HEK293 (cell line): ENCODE measurements at regions not wholly inside any gene's neighbourhood (a gene's known extent, or its start where the extent isn't known, plus 50 kb on each side); places are given as distances from the start of the nearest gene placed in this dataset.

Experiments
- CTCF ChIA-PET: fragments of 350-600 bp; formaldehyde crosslinking; extraction: SDS; loops from one replicate; lab custom pipeline; 2021; ENCODE audit warnings: antibody characterized with exemption; lab: Yijun Ruan, JAX
- POLR2A ChIA-PET: fragments of 300-600 bp; formaldehyde crosslinking; extraction: SDS; loops from one replicate; lab custom pipeline; 2020; ENCODE audit warnings: antibody characterized with exemption, inconsistent platforms; lab: Yijun Ruan, JAX
- H3K27ac ChIP-seq: fragments of 200-500 bp; sonication (Bioruptor generic); 2 replicates; pipeline ENCODE4 v1.5.1; 2014; ENCODE audit warnings: low read depth, low read length, control low read depth, inconsistent platforms; ENCODE audit errors: extremely low read depth
- H3K36me3 ChIP-seq, 2 experiments: fragments of 200-500 bp in 1 of 2; sonication (Bioruptor generic) in 1 of 2; 1 replicate in 1 of 2; 2 replicates in 1 of 2; pipeline ENCODE4 v1.5.1; 2014 to 2017; ENCODE audit warnings: inconsistent platforms in 2 of 2, low read length in 2 of 2; ENCODE audit not compliant: control insufficient read depth in 2 of 2, insufficient read depth in 1 of 2
- H3K4me1 ChIP-seq: fragments of 200-500 bp; sonication (Bioruptor generic); 2 replicates; pipeline ENCODE4 v1.5.1; 2014; ENCODE audit warnings: mild to moderate bottlenecking, low read length, inconsistent platforms; ENCODE audit not compliant: control insufficient read depth, insufficient read depth
- H3K4me3 ChIP-seq: 2 replicates; pipeline ENCODE4 v1.5.1; 2011; ENCODE audit warnings: low read depth, mild to moderate bottlenecking, control low read depth, low read length, moderate library complexity
- H3K9me3 ChIP-seq: fragments of 200-500 bp; sonication (Bioruptor generic); 2 replicates; pipeline ENCODE4 v1.5.1; 2014; ENCODE audit warnings: low read depth, low read length, inconsistent platforms; ENCODE audit not compliant: control insufficient read depth, insufficient read depth
- AEBP2 ChIP-seq: fragments of 450-650 bp; formaldehyde crosslinking; IDR thresholded peaks from 2 replicates; pipeline ENCODE4 v1.5.1; 2016; ENCODE audit warnings: missing biosample characterization, missing genetic modification characterization, borderline replicate concordance
- GLIS2 ChIP-seq: fragments of 450-650 bp; formaldehyde crosslinking; IDR thresholded peaks from 2 replicates; pipeline ENCODE4 v1.5.1; 2016; ENCODE audit warnings: missing biosample characterization, missing genetic modification characterization
- ZBTB10 ChIP-seq: fragments of 450-650 bp; formaldehyde crosslinking; IDR thresholded peaks from 2 replicates; pipeline ENCODE4 v1.5.1; 2016; ENCODE audit warnings: missing biosample characterization, missing genetic modification characterization
- ZBTB48 ChIP-seq: fragments of 450-650 bp; formaldehyde crosslinking; IDR thresholded peaks from 2 replicates; pipeline ENCODE4 v1.5.1; 2016; ENCODE audit warnings: missing biosample characterization, missing genetic modification characterization
- ZBTB8A ChIP-seq: fragments of 450-650 bp; formaldehyde crosslinking; IDR thresholded peaks from 2 replicates; pipeline ENCODE4 v1.5.1; 2016; ENCODE audit warnings: missing biosample characterization, missing genetic modification characterization
- ZFP69B ChIP-seq: fragments of 450-650 bp; formaldehyde crosslinking; IDR thresholded peaks from 2 replicates; pipeline ENCODE4 v1.5.1; 2016; ENCODE audit warnings: missing biosample characterization, missing genetic modification characterization
- ZNF146 ChIP-seq: fragments of 450-650 bp; formaldehyde crosslinking; IDR thresholded peaks from 2 replicates; pipeline ENCODE4 v1.5.1; 2016; ENCODE audit warnings: missing biosample characterization, missing genetic modification characterization
- ZNF157 ChIP-seq: fragments of 450-650 bp; formaldehyde crosslinking; IDR thresholded peaks from 2 replicates; pipeline ENCODE4 v1.5.1; 2016; ENCODE audit warnings: missing biosample characterization, missing genetic modification characterization
- ZNF18 ChIP-seq: fragments of 450-650 bp; formaldehyde crosslinking; IDR thresholded peaks from 2 replicates; pipeline ENCODE4 v1.5.1; 2016; ENCODE audit warnings: missing biosample characterization, missing genetic modification characterization
- ZNF248 ChIP-seq: fragments of 450-650 bp; formaldehyde crosslinking; IDR thresholded peaks from 2 replicates; pipeline ENCODE4 v1.5.1; 2017; ENCODE audit warnings: missing biosample characterization, missing genetic modification characterization
- ZNF302 ChIP-seq: fragments of 450-650 bp; formaldehyde crosslinking; IDR thresholded peaks from 2 replicates; pipeline ENCODE4 v1.5.1; 2016; ENCODE audit warnings: missing biosample characterization, missing genetic modification characterization, low read depth
- ZNF449 ChIP-seq: fragments of 450-650 bp; formaldehyde crosslinking; IDR thresholded peaks from 2 replicates; pipeline ENCODE4 v1.5.1; 2017; ENCODE audit warnings: missing biosample characterization, mild to moderate bottlenecking, missing genetic modification characterization, moderate library complexity
- ZNF530 ChIP-seq: fragments of 450-650 bp; formaldehyde crosslinking; IDR thresholded peaks from 2 replicates; pipeline ENCODE4 v1.5.1; 2016; ENCODE audit warnings: low read depth, missing biosample characterization, missing genetic modification characterization
- ZNF654 ChIP-seq: fragments of 450-650 bp; formaldehyde crosslinking; IDR thresholded peaks from 2 replicates; pipeline ENCODE4 v1.5.1; 2016; ENCODE audit warnings: low read depth, missing biosample characterization, missing genetic modification characterization
- ZNF692 ChIP-seq: fragments of 450-650 bp; formaldehyde crosslinking; IDR thresholded peaks from 2 replicates; pipeline ENCODE4 v1.5.1; 2016; ENCODE audit warnings: missing biosample characterization, missing genetic modification characterization
- ZNF707 ChIP-seq: fragments of 450-650 bp; formaldehyde crosslinking; IDR thresholded peaks from 2 replicates; pipeline ENCODE4 v1.5.1; 2016; ENCODE audit warnings: missing biosample characterization, missing genetic modification characterization
- ZNF777 ChIP-seq: fragments of 450-650 bp; formaldehyde crosslinking; IDR thresholded peaks from 2 replicates; pipeline ENCODE4 v1.5.1; 2017; ENCODE audit warnings: missing biosample characterization, missing genetic modification characterization, borderline replicate concordance
- ZSCAN5A ChIP-seq: fragments of 450-650 bp; formaldehyde crosslinking; IDR thresholded peaks from 2 replicates; pipeline ENCODE4 v1.5.1; 2016; ENCODE audit warnings: missing biosample characterization, missing genetic modification characterization

- H3K4me1 ChIP-seq, result no peaks in the 10 kb centered on the region
These were observed 1525.6 kb downstream of the ARAP2 start for GRCh38 chr4:34718576-34719245.

GRCh38 chr4:34720571-34720970, 1523.7 kb downstream of the ARAP2 start:
- no peak overlapping the region for H3K4me3 ChIP-seq
- TF ChIP-seq ZNF654 (peak; percentile 24; the same call in 1 of the 2 replicates), ZNF777 (tag by site-specific recombination) (no peak), AEBP2 (tag by site-specific recombination) (no peak), ZBTB10 (tag by site-specific recombination) (no peak)
- H3K36me3 ChIP-seq, result no peaks in the 10 kb centered on the region
- POLR2A ChIA-PET, result no interaction called here
- CTCF ChIA-PET, result interaction anchor here (0.5 to 1.5 kb wide), 10 partner anchors 11 to 1660 kb away, joined by 3 read pairs; no protein-coding TSS in a partner anchor
- no peaks in the 10 kb centered on the region for H3K4me1 ChIP-seq
- H3K9me3 ChIP-seq, result no peaks in the 10 kb centered on the region
- no peak overlapping the region for H3K27ac ChIP-seq

More at GRCh38 chr4:34718576-34719245, 1525.6 kb downstream of the ARAP2 start:
- Histone ChIP-seq H3K27ac (no peak overlapping the region), H3K4me3 (no peak overlapping the region), H3K36me3 (no peaks in the 10 kb centered on the region), H3K9me3 (no peaks in the 10 kb centered on the region)
- no peak for TF ChIP-seq ZNF530 (tag by site-specific recombination)
- TF ChIP-seq ZNF157, result no peak
- no peak for TF ChIP-seq ZFP69B (tag by site-specific recombination)
- no peak for TF ChIP-seq ZNF146 (tag by site-specific recombination)
- no peak for TF ChIP-seq GLIS2
- no peak for TF ChIP-seq ZNF18 (tag by site-specific recombination)
- ChIA-PET POLR2A (no interaction called here), CTCF (no interaction called here)

- TF ChIP-seq ZNF692 (no peak), ZNF302 (tag by site-specific recombination) (no peak), ZSCAN5A (tag by site-specific recombination) (no peak), ZBTB48 (tag by site-specific recombination) (no peak), ZNF449 (tag by site-specific recombination) (no peak), ZNF707 (tag by site-specific recombination) (no peak), ZNF248 (tag by site-specific recombination) (no peak), ZBTB8A (tag by site-specific recombination) (no peak)
- Histone ChIP-seq H3K36me3 (no peaks in the 10 kb centered on the region), H3K9me3 (no peaks in the 10 kb centered on the region), H3K4me1 (no peaks in the 10 kb centered on the region), H3K4me3 (no peak overlapping the region), H3K27ac (no peak overlapping the region)
- POLR2A ChIA-PET, result no interaction called here
- CTCF ChIA-PET, result no interaction called here
These were observed 1522.5 kb downstream of the ARAP2 start for GRCh38 chr4:34721835-34722234.
